A549 (cell line): ENCODE measurements at regions not wholly inside any gene's neighbourhood (a gene's known extent, or its start where the extent isn't known, plus 50 kb on each side); places are given as distances from the start of the nearest gene placed in this dataset.

Experiments used
- CHD4 ChIP-seq: fragments of 200-600 bp; sonication (generic); IDR thresholded peaks from 2 replicates; pipeline ENCODE4 v1.6.1; 2016; ENCODE audit warnings: antibody characterized with exemption, mild to moderate bottlenecking, borderline replicate concordance
- EP300 ChIP-seq, 2 experiments: fragments of >200 bp; sonication (Bioruptor Twin); formaldehyde crosslinking; IDR thresholded peaks; 2 replicates in 1 of 2; 3 replicates in 1 of 2; pipeline ENCODE4 v1.6.1; 2016 to 2017
- FOSL2 ChIP-seq, 2 experiments: fragments of 450-650 bp in 1 of 2; fragments of >200 bp in 1 of 2; sonication (Bioruptor Twin) in 1 of 2; formaldehyde crosslinking; IDR thresholded peaks; 2 replicates each; pipeline versions ENCODE4 v1.5.0 to v1.6.1; 2016 to 2020; ENCODE audit warnings: mild to moderate bottlenecking in 1 of 2, moderate library complexity in 1 of 2
- SMC3 ChIP-seq: fragments of >200 bp; sonication (Bioruptor Twin); formaldehyde crosslinking; IDR thresholded peaks from 3 replicates; pipeline ENCODE4 v1.6.1; 2018; ENCODE audit warnings: inconsistent platforms
- TF ChIP-seq, protein P1 (sequence below): fragments of >200 bp; sonication (Bioruptor Twin); formaldehyde crosslinking; IDR thresholded peaks from 3 replicates; pipeline ENCODE4 v1.5.1; 2016

DNA sequence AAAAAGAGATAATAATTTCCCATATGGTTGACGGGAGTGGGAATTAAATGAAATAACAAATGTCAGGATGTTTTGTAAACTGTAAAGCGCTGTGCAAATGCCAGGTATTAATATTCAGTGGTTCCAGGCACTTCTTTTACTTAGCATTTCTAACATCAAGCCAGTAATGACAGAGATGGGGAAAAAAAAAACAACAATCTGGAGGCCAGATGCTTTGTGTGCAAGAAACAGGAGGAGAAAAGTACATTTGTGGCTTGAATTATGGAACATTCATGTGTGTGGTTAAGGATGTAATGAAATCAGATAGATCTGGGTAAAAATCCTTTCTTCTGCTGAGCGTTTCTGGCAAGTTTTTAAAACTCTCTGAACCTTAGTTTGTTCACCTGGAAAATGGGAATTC lies 509.6 kb downstream of the FUT8 start:
- TF ChIP-seq FOSL2 (IDR thresholded peaks at IDR 0.05): no peak
- no peak for TF ChIP-seq FOSL2 (CRISPR knock-in tag; IDR thresholded peaks at IDR 0.05)
- no peak for TF ChIP-seq EP300 (IDR thresholded peaks at IDR 0.05)
- TF ChIP-seq CHD4: no peak
- TF ChIP-seq, protein P1, sequence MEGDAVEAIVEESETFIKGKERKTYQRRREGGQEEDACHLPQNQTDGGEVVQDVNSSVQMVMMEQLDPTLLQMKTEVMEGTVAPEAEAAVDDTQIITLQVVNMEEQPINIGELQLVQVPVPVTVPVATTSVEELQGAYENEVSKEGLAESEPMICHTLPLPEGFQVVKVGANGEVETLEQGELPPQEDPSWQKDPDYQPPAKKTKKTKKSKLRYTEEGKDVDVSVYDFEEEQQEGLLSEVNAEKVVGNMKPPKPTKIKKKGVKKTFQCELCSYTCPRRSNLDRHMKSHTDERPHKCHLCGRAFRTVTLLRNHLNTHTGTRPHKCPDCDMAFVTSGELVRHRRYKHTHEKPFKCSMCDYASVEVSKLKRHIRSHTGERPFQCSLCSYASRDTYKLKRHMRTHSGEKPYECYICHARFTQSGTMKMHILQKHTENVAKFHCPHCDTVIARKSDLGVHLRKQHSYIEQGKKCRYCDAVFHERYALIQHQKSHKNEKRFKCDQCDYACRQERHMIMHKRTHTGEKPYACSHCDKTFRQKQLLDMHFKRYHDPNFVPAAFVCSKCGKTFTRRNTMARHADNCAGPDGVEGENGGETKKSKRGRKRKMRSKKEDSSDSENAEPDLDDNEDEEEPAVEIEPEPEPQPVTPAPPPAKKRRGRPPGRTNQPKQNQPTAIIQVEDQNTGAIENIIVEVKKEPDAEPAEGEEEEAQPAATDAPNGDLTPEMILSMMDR: no peak
- TF ChIP-seq SMC3: no peak
